ENCODE measurements at regions not wholly inside any gene's neighbourhood (a gene's known extent, or its start where the extent isn't known, plus 50 kb on each side); places are given as distances from the start of the nearest gene placed in this dataset.
A peak's percentile ranks its signal among the peaks of the same experiment; 100 is the strongest.
"Not testable (repeated sequence)": the region's sequence is repeated elsewhere in the genome, so short reads cannot be mapped to it uniquely, and the experiment has no call there.

DNA sequence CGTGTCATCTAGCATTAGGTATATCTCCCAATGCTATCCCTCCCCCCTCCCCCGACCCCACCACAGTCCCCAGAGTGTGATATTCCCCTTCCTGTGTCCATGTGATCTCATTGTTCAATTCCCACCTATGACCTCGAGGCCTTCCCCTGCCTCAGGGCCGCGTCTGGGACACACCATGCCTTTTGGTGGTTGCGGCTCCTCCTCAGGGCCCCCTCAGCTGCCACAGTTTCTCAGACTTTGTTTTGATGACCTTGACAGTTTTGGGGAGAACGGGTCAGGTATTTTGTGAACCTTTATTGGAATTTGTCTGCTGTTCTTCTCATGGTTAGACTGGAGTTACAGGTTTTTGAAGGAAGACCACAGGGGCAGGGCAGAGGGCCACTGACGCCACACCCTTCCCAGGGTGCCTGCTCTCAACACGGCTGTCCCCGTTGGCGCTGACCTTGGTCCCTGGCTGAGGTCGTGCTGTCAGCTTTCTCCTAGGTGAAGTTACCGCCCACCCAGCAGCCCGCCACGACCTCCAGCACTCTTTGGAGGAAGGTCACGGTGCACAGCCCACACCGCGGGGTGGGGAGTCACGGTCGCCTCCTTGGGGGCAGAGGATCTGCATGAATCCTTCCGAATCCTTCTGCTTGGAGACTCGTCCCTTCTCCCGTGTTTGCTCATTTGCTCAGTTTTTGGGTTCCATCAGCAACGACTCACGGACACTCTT is 130.5 kb downstream of the KIF26A start:
- H3K4me1 ChIP-seq = no peaks in the 10 kb centered on the region
- WGBS, 2 donors = 86 to 90% methylated on average over 17 to 22 of the region's 25 CpGs
- H3K36me3 ChIP-seq = no peaks in the 10 kb centered on the region
- no peak overlapping the region for H3K27ac ChIP-seq
- no peak overlapping the region for H3K4me3 ChIP-seq (replicated peaks in 1 of 3)
- TF ChIP-seq POLR2A (IDR thresholded peaks at IDR 0.05) = no peak
- TF ChIP-seq, protein P1, sequence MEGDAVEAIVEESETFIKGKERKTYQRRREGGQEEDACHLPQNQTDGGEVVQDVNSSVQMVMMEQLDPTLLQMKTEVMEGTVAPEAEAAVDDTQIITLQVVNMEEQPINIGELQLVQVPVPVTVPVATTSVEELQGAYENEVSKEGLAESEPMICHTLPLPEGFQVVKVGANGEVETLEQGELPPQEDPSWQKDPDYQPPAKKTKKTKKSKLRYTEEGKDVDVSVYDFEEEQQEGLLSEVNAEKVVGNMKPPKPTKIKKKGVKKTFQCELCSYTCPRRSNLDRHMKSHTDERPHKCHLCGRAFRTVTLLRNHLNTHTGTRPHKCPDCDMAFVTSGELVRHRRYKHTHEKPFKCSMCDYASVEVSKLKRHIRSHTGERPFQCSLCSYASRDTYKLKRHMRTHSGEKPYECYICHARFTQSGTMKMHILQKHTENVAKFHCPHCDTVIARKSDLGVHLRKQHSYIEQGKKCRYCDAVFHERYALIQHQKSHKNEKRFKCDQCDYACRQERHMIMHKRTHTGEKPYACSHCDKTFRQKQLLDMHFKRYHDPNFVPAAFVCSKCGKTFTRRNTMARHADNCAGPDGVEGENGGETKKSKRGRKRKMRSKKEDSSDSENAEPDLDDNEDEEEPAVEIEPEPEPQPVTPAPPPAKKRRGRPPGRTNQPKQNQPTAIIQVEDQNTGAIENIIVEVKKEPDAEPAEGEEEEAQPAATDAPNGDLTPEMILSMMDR (IDR thresholded peaks at IDR 0.05) = no peak
- intact Hi-C loops (cut with DNase I) = no loop called here
- no peaks in the 10 kb centered on the region for H3K27me3 ChIP-seq
- H3K9me3 ChIP-seq = no peaks in the 10 kb centered on the region
- DNase-seq = peak in 1 of 2 donors; percentile 0

DNA sequence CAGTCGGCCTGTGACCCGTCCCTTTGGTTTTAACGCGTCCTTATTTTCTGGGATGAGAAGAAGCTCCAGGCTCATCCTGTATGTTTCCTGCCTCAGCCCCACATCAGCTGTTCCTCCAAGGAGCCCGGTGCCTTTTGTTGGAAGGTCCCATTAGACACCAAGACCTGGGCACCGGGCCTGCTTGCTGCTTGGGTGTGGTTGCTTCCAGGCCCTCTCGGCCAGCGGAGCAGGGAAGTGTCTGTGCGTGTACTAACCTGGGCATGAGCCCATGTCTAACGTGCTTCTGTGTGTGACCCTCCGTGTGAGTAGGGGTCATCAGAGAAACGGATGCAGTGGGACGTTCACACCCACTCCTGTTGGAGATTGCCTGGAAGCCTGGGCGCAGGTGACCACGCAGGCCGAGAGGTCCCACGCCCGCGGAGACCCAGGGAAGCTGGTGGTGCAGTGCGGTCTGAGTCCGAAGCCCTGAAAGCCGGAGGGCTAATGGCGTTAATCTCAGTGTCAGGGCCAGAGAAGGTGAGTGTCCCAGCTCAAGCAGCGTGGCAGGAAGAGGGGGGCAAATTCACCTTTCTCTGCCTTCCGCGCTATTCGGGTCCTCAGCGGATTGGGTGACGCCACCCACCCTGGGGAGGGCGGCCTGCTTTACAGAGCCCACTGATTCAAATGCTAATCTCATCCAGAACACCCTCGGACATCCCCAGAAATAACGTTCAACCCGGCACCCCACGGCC is 131.3 kb downstream of the KIF26A start:
- H3K9me3 ChIP-seq; H3K4me3 ChIP-seq (replicated peaks in 1 of 3); H3K36me3 ChIP-seq; H3K27me3 ChIP-seq; DNase-seq; H3K27ac ChIP-seq; H3K4me1 ChIP-seq; intact Hi-C loops (cut with DNase I): not testable (repeated sequence)
- 91% methylated on average over 33 to 34 of the region's 34 CpGs for WGBS, 2 donors

DNA sequence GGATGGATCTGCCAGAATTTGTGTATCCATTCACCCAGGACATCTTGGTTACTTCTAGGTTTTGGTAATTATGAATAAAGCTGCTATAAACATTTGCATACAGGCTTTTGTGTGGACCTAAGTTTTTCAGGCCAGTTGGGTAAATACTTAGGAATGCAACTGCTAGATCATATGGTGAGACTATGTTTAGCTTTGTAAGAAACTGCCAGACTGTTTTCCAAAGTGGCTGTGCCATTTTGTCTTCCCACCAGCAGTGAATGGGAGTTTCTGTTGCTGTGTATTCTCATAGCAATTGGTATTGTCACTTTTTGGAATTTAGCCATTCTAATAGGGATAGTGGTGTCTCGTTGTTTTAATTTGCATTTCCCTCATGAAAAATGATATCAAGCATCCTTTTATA is 133.0 kb downstream of the KIF26A start:
- Histone ChIP-seq H3K4me1 (peaks cover 0 to 9% of the 10 kb centered on the region in 2 donors), H3K27me3 (no peaks in the 10 kb centered on the region), H3K36me3 (no peaks in the 10 kb centered on the region), H3K4me3 (replicated peaks in 1 of 3) (no peak overlapping the region), H3K27ac (no peak overlapping the region), H3K9me3 (no peaks in the 10 kb centered on the region)
- 76 to 78% methylated on average over 1 of the region's 1 CpG for WGBS, 2 donors
- no peak for DNase-seq
- intact Hi-C loops (cut with DNase I) = no loop called here
- TF ChIP-seq POLR2A (IDR thresholded peaks at IDR 0.05) = no peak
- TF ChIP-seq, protein P1 (IDR thresholded peaks at IDR 0.05) = no peak

DNA sequence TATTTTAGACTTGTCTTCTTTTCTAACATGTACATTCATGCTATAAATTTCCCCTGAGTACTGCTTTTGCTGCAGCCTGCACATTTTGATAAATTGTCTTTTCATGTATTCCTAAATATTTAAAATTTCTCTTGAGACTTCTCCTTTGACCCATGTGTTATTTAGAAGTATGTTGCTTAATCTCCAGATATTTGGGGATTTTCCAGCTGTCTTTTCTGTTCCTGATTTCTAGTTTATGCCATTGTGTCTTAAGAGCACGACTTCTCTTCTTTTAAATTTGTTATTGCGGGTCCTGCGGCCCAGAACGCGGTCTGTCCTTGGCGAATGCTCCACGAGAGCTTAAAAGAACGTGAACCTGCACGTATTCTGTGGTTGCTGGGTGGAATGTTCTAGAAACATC is 136.4 kb downstream of the KIF26A start:
- Histone ChIP-seq H3K27ac (no peak overlapping the region), H3K4me1 (peaks cover 0 to 9% of the 10 kb centered on the region in 2 donors), H3K4me3 (replicated peaks in 1 of 3) (no peak overlapping the region), H3K36me3 (no peaks in the 10 kb centered on the region), H3K27me3 (peaks cover 6% of the 10 kb centered on the region), H3K9me3 (no peaks in the 10 kb centered on the region)
- WGBS, 2 donors = 71 to 72% methylated on average over 9 of the region's 9 CpGs
- intact Hi-C loops (cut with DNase I) = no loop called here
- peak in 1 of 2 donors; percentile 0 for DNase-seq
- TF ChIP-seq, protein P1 (IDR thresholded peaks at IDR 0.05) = no peak
- no peak for TF ChIP-seq POLR2A (IDR thresholded peaks at IDR 0.05)

DNA sequence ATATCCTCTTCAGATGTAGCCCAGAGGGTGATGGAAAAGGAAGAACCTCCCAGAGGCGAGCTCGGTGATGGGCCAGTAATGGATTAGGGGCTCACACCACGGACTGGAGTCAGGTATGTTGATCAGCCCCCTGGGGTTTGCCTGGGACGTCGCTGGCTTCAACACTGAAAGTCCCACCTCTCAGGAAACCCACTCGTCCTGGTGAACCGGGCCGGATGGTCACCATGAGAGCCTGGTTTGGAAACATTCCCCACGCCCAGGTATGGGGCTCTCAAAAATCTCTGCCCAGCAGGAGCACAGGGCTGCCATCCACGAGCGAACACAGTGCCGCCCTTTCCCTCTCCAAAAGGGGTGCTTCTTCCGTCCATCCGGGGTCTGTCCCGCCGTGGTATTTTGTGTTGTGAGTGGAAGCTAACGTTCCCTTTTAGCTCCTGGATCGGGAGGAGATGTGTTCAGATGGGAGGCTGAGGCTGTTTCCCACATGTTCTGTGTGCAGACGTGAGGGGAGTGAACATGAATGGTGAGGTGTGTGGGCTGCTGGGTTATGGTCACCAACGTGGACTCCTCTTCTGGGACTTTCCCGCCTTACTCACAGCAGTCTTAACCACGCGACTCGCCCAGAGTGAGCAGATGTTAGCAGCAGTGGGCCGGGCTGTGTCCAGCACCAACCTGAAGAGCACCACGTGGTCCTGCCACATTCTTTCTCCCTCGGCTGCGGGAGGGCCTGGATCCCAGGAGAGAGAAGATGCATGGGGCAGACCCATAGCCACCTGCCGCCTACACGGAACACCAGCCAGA is 139.2 kb downstream of the KIF26A start:
- H3K9me3 ChIP-seq = no peaks in the 10 kb centered on the region
- peak in 1 of 2 donors; percentile 1 for DNase-seq
- H3K4me3 ChIP-seq (replicated peaks in 1 of 3) = no peak overlapping the region
- H3K36me3 ChIP-seq = no peaks in the 10 kb centered on the region
- TF ChIP-seq, protein P1 (IDR thresholded peaks at IDR 0.05) = no peak
- TF ChIP-seq POLR2A (IDR thresholded peaks at IDR 0.05) = no peak
- WGBS, 2 donors = 81 to 85% methylated on average over 30 of the region's 30 CpGs
- peaks cover 6% of the 10 kb centered on the region for H3K27me3 ChIP-seq
- peaks cover 0 to 9% of the 10 kb centered on the region in 2 donors for H3K4me1 ChIP-seq
- intact Hi-C loops (cut with DNase I) = no loop called here
- no peak overlapping the region for H3K27ac ChIP-seq
